ENCODE measurements at regions not wholly inside any gene's neighbourhood (a gene's known extent, or its start where the extent isn't known, plus 50 kb on each side); places are given as distances from the start of the nearest gene placed in this dataset.
"Not testable (repeated sequence)": the region's sequence is repeated elsewhere in the genome, so short reads cannot be mapped to it uniquely, and the experiment has no call there.

DNA sequence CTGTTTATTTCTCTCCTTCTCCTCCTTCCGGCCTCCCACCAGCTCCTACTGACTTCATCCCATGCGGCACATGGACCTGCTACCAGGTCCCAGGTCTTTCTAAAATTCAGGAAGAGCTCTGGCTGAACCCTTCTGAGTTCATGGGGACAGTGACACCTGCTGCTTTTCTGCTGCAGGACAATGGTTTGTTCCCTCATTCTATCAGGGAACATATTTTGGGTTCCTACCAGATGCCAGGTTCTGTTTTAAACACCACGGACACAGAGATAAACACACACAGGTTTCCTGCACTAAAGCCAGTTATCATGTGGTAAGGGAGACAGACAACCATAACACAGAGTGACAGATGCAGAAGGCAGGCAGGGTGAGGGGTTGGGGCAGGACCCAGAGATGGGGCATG is 114.0 kb upstream of the RAB4A start:
- no peak for DNase-seq (ENCODE audit: low read depth)

DNA sequence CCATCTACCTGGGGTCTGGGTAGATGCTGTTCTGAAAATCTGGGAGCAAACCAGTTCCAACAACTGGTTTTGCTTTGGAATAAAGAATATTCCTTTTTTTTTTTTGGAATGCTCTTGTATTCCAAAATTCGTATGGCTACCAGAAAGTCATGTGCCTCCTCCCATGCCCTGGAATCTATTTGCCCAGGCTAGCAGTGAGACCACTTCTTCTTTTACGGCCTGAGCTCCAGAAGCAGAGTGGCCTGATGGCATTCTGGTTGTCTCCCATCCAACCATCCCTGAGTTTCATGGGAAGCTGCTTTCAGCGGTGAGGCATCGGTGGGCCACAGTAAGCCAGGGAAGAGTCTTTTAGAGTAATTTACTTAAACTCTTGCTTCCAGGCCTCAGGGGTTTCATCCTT is 113.4 kb upstream of the RAB4A start:
- DNase-seq (ENCODE audit: low read depth) = no peak

DNA sequence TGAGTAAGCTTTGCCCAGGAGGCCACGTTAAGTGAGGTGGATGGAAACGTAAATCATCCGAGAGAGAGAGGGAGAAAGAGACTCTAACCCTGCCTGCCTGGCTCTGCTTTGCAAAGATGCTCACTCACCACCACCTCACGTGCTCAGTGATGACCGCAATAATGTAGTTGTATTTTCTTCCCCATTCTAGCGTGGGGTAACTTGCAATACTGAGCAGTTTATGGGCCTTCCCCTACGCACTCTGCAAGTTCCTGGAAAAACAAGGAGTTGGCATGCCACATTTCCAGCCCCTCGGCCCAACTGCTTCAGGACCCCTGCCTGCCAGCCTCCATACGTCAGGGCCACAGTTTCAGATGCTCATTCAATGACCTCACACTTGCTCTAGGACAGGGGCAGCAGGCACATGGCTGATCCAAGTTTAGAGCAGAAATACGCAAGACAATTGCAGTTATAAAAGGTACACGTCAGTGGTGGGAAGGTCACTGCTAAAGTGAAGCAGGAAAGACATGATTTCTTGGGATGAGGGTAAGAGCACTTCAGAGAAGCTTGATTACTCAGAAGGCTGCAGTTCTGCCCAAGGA is 112.5 kb upstream of the RAB4A start:
- no peak for DNase-seq (ENCODE audit: low read depth)

DNA sequence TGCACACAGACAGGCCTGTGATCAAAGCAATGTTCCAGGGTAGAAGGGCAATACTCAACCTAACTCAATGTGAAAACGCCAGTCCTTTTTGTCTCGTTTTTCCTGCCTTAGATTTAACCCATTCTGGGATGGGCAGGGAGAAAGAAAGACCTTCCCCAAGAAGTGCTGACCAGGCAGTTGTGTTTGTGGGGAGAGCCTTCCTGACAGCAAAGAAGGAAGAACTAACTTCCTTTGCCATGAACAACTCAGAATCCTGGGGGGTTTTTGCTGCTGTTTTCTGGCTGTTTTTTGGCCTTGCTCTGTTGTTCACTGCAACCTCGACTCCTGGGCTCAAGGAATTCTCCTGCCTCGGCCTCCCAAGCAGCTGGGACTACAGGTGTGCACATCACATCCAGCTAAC is 112.0 kb upstream of the RAB4A start:
- DNase-seq (ENCODE audit: low read depth) = no peak

DNA sequence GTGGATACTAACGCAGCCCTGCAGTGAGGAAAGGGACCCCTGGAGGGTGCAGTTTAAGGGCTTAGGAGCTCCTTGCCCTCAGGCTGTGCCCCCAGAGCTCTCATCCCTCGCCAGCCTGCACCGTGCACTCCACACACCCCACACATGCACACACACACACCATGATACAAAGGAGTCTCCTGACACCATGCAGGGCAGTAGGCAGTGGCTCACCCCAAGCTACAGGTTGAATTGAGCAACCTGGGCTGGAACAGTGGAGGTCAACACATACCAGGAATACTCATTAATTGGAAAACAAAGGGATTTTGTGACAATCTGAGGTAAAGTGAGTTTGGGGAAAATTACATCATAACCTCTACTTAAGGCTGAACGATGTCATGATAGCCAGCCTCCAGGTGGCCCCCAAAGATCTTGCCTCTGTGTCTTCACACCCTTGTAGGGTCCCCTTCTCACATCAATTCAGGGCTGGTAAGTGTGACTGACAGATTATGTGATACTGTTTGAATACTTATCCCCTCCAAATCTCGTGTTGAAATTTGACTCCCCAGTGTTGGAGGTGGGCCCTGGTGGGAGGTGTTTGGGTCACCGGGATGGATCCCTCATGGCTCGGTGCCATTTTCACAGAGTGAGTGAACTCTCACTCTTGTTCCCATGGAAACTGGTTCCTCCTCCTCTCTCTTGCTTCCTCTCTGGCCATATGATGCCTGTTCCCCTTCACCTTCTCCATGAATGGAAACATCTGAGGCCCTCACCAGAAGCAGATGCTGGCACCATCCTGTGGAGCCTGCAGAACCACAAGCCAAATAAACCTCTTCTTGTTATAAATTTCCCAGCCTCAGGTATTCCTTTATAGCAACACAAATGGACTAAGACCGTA is 111.0 kb upstream of the RAB4A start:
- no peak for DNase-seq (ENCODE audit: low read depth)

DNA sequence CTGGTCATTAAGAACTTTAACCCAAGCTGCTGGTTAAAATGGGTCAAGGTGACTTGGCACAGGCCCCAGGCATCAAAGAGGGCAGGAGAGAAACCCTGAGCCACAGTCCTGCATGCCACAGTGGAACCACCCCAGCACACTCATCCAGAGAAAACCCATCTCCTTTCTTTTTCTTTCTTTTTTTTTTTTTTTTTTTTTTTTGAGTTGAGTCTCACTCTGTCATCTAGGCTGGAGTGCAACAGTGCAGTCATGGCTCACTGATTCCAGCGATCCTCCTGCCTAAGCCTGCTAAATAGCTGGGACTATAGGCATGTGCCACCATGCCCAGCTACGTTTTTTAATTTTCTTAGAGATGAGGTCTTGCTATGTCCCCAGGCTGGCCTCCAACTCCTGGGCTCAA is 109.2 kb upstream of the RAB4A start:
- DNase-seq (ENCODE audit: low read depth) = no peak

DNA sequence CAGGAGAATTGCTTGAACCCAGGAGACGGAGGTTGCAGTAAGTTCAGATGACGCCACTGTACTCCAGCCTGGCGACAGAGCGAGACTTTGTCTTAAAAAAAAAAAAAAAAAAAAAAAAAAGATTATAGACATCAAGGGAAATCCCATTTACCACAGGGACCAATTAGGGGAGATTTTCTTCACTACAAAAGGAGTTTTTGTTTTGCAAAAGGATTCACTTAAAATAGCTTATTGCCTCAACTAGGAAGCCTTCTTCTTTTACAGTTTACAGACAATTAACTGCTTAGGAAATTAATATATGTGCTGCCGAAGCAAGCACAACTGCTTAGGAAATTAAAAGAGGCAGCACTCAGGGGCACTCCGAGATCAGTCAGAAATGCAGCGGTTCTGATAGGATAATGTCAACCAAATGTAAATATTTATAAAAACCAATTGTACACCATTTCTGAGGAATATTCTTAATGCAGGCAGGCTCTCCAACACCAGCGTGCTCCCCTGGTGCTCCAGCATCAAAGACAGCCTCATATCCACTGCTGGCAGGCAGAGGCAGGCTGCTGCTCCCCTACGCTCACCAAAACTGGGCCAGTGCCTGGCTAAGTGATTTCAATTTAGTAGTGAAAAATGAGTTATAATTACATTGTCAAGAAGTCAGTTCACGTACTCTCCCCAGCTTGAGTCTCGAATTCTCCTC is 107.9 kb upstream of the RAB4A start:
- DNase-seq (ENCODE audit: low read depth) = no peak

DNA sequence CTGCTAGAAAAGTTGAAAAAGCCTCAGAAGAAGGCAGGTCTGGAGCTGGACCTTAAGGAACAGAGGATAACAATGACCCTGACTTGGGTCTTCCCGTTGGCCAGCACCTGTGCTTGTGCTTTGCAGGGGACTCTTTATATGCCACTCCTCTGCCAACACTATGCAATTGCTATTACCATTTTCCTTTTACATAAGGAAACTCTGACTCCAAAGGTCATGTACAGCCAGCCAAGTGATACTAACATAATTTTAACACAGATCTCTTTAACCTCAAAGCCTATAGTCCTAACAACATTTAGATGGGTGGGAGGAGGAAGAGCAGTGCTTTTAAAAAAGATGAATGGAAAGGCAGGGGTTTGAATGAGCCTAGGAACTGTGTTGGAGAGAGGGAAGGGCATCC is 106.6 kb upstream of the RAB4A start:
- DNase-seq (ENCODE audit: low read depth) = no peak

DNA sequence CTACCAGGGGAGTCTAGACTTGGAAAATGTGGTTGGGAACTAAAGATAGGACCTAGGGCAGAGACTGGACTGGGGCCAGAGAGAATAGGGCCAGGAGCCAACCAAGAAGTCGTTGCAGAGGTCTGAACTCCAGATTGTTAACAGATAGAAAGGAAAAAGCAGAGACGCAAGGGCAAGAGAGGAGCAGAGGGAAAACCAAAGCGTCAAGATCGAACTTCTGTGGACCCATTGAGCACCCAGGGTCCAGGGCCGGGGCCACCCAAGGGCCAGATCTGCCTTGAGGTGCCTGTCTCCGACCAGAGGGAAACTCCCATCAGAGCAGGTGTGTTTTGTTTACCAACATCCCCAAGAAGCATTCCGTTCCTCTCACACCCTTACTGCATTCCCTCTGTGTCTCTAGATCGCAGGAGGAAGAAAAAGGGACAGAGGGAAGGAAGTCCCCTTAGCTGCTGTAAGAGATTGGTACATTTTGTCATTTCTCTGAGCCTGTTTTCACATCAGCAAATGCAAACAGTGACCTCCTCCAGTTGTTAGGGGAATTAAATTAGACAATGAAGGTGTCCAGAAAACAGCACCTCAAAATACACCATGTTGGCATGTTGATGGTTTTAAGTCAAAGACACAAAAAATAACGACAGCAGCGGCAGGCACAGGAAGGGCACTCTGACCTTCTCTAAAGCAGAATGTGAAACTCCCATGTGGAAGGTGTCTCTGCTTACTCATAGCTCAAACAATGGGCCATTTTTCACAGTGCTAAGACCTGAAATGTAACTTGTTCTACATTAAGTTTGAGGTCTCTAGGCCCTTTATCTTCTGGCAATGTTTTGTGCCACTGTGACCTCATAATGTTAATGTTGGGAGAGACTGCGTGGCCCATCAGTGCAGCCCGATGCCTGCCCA is 105.8 kb upstream of the RAB4A start:
- no peak for DNase-seq (ENCODE audit: low read depth)

DNA sequence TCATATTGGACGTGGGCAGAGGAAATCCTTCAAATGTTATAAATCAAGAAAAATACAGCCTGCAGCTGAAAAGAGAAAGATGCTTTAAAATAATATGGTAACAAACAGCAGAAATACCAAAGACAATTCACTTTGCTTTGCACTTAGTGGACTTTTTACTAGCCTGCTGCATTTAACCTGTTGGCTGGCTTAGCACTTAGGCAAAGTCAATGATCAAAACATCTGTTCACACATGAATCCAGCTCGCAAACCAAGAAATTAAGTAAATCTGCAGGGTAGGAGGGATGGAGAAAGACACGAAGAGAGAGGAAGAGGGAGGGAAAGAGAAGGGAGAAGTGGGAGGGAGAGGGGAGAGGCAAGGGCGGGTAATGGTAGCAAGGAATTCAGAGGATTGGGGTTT is 103.6 kb upstream of the RAB4A start:
- no peak for DNase-seq (ENCODE audit: low read depth)

DNA sequence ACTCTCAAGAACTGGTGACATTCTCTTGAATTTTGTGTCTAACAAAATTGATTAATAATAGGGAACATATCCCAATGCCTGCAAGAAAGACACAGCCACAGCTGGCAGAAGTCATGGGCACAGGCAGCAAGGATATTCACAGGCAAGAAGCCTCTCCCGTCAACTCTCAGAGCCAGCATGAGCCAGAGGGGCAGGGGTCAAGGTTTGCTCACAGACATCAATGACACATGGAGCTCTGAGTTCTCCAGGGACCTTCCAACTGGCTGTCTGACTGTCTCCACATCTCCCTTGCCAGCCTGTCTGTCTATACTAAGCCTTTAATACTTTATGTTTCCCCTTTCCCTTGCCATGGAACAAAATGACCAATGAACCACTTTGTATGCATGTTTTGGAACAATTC is 101.5 kb upstream of the RAB4A start:
- no peak for DNase-seq (ENCODE audit: low read depth)

DNA sequence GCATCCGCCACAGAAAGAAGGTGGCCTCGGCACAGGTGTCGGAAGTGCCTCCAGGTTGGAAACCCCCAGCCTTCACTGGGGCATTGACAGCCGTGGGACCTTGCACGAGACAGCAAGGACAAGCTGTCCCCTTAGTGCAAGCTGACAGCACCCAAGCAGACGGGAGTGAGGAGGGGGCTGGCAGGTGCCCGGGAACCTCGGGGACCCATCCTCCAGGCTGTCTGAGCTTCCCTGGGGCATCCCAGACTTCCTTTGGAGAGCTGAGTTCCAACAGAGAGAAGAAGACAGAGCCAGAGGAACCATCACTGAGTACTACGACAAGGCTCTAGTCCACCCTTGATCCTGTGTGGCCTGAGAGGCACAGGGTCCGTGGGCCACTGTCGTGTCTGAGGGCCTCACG is 100.6 kb upstream of the RAB4A start:
- no peak for DNase-seq (ENCODE audit: low read depth)

DNA sequence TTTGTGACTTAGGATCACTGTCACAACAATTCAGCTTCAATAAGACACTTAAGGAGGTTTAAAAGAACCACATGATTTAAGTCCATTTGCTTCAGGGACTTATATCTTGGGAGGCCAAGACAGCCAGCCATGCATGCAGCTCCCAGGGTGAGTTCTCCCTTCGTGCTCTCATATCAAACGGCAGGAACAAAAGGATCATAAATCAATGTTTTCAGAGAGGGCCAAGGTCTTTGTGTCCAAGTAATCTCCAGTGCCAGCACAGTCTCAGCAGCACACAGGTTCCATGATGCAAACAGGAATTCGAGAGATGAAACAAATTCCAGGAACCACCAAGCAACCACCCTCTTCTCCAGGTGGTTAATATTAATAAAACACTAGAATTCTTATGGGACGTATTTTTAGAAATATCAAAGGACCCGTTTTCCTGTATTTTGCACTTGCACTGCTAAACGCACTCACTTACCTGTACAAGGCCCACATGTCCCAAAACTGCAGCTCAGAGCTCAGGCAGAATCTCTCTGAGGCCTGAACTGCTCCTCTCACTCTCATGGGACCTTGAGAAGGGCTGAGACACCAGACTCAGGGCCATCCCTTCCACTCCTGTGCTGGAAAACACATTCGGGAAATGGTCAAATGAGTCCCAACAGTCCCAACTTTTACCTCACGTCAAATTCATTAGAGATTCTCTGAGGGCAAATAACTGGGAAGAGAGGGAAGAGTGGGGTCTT is 100.0 kb upstream of the RAB4A start:
- DNase-seq (ENCODE audit: low read depth) = no peak

DNA sequence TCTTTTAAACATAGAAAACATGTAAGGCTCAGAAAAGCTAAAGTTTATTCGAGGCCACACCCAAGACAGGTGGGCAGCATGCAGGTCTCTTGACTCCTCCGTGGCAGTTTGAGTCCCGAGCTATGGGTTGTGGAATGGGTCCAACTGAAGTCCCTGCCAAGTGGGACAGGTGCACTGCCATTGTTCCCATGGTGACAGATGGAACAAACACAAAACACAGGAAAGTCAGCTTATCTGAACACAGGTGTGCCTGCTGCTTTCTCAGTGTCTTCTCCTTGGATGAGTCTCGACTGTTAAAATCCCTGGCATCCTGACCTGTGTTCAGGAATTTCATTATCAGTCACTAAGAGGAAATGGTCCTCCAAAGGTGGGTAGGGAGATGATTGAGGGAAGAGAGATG is 99.0 kb upstream of the RAB4A start:
- no peak for DNase-seq (ENCODE audit: low read depth)

DNA sequence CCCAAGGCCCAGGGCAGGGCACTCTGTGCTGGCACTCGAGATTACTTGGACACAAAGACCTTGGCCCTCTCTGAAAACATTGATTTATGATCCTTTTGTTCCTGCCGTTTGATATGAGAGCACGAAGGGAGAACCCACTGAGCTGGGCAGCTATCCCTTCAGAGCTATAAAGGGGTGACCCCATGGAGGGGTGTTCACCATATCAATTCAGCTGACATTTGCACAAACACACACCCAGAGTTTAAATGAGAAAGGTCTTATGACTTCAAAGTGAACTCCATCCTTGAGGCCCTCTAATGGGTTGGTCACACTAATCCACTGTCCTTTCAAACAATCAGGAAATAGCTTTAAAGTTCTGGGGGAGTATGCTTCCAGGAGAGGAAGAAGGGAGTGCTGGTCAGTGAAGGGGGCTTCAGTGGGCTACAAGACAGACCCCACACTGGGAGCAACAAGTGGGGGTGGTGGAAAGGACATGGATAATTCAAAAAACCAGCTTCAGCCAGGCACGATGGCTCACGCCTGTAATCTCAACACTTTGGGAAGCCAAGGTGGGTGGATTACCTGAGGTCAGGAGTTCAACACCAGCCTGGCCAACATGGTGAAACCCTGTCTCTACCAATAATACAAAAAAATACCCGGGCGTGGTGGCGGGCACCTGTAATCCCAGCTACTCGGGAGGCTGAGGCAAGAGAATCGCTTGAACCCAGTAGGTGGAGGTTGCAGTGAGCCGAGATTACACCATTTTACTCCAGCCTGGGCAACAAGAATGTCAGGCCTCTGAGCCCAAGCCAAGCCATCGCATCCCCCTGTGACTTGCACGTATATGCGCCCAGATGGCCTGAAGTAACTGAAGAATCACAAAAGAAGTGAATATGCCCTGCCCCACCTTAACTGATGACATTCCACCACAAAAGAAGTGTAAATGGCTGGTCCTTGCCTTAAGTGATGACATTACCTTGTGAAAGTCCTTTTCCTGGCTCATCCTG is 97.1 kb upstream of the RAB4A start:
- DNase-seq (ENCODE audit: low read depth) = not testable (repeated sequence)

DNA sequence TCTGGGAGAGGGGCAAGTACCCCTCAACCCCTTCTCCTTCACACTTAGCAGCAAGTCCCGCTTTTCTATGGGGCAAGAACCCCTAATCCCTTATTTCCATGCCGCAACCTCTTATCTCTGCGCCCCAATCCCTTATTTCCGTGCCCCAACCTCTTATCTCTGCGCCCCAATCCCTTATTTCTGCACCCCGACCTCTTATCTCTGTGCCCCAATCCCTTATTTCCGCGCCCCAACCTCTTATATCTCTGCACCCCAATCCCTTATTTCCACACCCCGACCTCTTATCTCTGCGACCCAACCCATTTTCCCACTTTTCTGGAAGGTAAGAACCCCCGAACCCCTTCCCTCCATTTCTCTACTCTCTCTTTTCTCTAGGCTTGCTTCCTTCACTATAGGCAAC is 95.6 kb upstream of the RAB4A start:
- DNase-seq (ENCODE audit: low read depth) = not testable (repeated sequence)

DNA sequence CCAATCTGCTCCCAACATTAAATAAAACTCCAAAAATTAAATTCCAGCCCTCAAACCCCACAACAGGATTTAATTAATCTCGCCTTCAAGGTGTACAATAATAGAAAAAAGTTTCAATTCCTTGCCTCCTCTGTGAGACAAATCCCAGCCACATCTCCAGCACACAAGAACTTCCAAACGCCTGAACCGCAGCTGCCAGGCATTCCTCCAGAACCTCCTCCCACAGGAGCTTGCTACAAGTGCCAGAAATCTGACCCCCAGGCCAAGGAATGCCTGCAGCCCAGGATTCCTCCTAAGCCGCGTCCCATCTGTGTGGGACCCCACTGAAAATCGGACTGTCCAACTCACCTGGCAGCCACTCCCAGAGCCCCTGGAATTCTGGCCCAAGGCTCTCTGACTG is 94.5 kb upstream of the RAB4A start:
- DNase-seq (ENCODE audit: low read depth) = not testable (repeated sequence)

DNA sequence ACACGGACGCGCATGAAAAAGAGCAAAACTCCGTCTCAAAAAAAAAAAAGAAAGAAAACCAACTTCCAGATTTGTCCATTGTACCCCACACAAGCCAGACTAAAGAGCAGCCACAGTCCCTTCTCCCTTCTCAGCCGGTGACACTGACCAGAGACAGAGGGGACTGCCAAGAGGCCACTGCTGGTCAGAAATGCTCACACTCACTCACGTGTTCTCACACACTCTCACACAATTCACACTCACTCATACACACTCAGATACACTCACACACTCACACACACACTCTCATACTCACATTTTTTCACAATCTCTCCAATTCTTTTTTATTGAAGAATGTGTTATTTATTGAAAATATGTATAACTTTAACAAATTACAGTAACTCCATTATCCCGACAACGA is 90.8 kb upstream of the RAB4A start:
- DNase-seq (ENCODE audit: low read depth) = no peak

DNA sequence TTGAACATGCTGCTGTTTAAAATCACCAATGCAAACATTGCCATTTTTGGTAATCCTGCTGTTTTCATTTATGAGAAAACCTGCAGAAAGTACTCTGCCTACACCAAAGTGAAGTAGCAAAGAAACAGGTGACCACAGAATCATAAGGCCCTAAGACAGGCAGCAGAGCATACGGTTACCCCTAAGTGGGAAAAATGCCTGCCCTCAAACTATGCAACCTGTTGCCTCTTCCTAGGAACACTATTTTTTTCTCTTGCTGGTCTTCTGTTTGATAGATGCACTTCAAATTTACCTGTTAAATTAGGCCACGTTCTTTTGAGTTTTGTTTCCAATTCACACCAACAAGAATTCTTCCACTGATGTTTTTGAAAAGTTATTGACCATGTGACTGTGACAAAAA is 89.5 kb upstream of the RAB4A start:
- no peak for DNase-seq (ENCODE audit: low read depth)

DNA sequence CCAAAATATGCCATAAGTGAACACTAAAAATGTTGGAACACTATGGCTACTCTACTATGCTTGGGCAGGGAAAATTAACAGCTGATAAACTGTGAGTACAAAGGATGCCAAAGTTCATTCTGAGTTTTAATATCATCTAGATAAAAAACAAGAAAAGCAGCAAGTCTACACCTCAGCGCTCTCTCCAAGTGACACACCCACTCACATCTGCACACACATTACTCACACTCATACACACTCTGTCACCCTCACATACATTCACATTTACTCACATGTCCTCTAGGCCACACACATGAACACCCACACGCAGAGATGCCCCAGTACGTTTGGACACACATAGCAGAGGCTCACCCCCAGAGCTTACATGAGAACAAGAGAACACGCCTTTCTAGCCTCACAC is 87.3 kb upstream of the RAB4A start:
- DNase-seq (ENCODE audit: low read depth) = no peak
